MG63 (cell line): ENCODE measurements at regions not wholly inside any gene's neighbourhood (a gene's known extent, or its start where the extent isn't known, plus 50 kb on each side); places are given as distances from the start of the nearest gene placed in this dataset.
"Not testable (repeated sequence)": the region's sequence is repeated elsewhere in the genome, so short reads cannot be mapped to it uniquely, and the experiment has no call there.

ENCODE experiments used
- DNase-seq: peaks from one replicate; pipeline ENCODE4 v3.0.0-alpha.2; 2020
- H3K27me3 ChIP-seq: fragments of 250-450 bp; sonication (Bioruptor Pico); 2 replicates; pipeline ENCODE4 v1.5.1; 2020; ENCODE audit warnings: mild to moderate bottlenecking, moderate library complexity
- H3K36me3 ChIP-seq: fragments of 250-450 bp; sonication (Bioruptor Pico); 2 replicates; pipeline ENCODE4 v1.5.1; 2020; ENCODE audit warnings: mild to moderate bottlenecking, moderate library complexity
- H3K4me3 ChIP-seq: fragments of 250-450 bp; sonication (Bioruptor Pico); 2 replicates; pipeline ENCODE4 v1.5.1; 2020; ENCODE audit warnings: mild to moderate bottlenecking, moderate library complexity
- H3K9me3 ChIP-seq: fragments of 250-450 bp; sonication (Bioruptor Pico); 2 replicates; pipeline ENCODE4 v1.5.1; 2020; ENCODE audit warnings: mild to moderate bottlenecking, moderate library complexity

DNA sequence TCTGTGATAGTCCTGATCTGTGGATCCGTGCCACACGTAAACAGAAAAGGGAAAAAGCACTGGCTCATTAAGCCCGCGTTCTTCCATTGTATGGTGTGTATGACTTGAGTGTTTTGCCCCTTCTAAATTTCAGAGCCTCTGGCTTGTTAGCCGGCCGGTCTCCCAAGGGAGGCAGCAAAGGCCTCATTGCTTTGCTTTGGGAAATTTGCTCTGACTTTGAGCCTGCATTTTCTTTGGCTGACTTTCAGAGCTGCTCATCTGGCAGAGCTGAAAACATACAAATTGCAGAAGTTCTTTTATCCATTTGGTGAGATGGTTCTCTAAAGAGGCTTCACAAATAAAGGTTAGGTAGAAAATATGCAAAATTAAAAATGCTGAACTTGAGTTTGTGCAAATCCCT, 123.0 kb downstream of the UTRN start:
- no peak for DNase-seq
- H3K27me3 ChIP-seq: no peaks in the 10 kb centered on the region
- no peak overlapping the region for H3K4me3 ChIP-seq
- H3K36me3 ChIP-seq: no peaks in the 10 kb centered on the region
- no peaks in the 10 kb centered on the region for H3K9me3 ChIP-seq

DNA sequence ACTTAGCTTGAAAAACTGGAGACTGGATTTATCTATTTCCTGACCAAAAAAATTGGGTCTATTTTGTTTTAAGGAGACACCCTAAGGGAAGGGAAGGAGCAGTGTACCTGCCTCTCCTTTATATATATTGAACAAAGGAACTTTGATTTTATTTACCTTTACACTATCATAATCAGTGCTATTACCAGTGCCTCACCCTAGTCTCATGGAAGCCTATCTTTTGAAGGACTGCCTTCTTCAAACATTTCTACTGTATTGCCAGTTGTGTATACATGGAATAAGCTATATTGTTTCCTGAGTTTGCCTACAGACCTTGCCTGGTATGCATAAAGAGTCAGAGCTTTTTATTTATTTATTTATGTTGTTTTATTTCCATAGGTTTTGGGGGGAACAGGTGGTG, 124.9 kb downstream of the UTRN start:
- no peaks in the 10 kb centered on the region for H3K9me3 ChIP-seq
- H3K36me3 ChIP-seq: no peaks in the 10 kb centered on the region
- no peak overlapping the region for H3K4me3 ChIP-seq
- H3K27me3 ChIP-seq: no peaks in the 10 kb centered on the region
- no peak for DNase-seq

DNA sequence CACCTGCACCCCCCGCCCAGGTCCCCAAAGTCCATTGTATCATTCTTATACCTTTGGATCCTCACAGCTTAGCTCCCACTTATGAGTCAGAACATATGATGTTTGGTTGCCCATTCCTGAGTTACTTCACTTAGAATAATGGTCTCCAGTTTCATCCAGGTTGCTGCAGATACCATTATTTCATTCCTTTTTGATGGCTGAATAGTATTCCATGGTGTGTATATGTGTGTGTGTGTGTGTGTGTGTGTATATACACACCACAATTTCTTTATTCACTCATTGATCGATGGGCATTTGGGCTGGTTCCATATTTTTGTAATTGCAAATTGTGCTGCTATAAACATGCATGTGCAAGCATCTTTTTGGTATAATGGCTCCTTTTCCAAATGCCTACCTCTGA, 125.4 kb downstream of the UTRN start:
- H3K9me3 ChIP-seq, H3K27me3 ChIP-seq, DNase-seq, H3K36me3 ChIP-seq, H3K4me3 ChIP-seq: not testable (repeated sequence)

DNA sequence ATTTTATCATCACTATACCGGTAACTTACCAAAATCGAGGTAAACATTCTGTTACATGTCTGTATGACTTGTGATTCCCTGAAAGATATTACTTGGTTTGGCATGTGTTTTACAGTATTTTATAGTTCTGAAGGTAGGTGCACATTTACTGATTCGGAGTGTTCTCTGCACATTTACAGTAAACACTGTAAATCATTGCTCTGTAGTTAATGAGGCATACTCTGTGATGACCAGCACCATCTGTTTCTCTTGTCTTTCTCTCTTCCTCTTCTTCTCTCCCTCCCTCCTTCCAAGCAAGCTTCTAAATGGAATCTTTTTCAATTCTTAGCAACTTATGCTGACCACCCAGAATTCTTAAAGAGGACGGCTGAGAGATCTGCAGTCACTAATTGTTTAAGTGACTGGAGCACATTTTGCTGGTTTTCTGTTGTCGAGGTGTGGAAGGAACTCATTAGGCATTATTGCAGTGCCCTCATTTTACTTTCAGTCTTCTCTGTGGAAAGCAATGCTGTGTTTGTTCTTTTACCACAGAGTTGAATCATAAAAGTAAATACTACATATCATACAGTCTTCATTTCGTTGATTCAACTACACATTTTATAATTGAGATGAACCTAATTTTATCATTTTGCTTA, 126.5 kb downstream of the UTRN start:
- DNase-seq: no peak
- H3K4me3 ChIP-seq: no peak overlapping the region
- no peaks in the 10 kb centered on the region for H3K36me3 ChIP-seq
- H3K9me3 ChIP-seq: no peaks in the 10 kb centered on the region
- no peaks in the 10 kb centered on the region for H3K27me3 ChIP-seq

DNA sequence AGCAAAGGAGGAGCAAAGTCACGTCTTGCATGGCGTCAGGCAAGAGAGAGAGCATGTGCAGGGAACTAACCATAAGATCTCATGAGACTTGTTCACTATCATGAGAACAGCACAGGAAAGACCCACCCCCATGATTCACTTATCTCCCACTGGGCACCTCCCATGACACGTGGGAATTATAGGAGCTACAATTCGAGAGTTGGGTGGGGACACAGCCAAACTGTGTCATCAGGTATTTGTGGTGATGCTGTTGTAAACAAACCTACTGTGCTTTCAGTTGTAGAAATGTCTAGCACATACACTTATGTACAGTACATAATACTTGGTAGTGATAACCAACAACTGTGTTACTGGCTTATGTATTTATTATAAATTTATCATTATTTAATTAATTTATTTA, 128.3 kb downstream of the UTRN start:
- Histone ChIP-seq H3K36me3 (no peaks in the 10 kb centered on the region), H3K4me3 (no peak overlapping the region), H3K27me3 (no peaks in the 10 kb centered on the region), H3K9me3 (no peaks in the 10 kb centered on the region)
- peak; percentile 43 for DNase-seq

DNA sequence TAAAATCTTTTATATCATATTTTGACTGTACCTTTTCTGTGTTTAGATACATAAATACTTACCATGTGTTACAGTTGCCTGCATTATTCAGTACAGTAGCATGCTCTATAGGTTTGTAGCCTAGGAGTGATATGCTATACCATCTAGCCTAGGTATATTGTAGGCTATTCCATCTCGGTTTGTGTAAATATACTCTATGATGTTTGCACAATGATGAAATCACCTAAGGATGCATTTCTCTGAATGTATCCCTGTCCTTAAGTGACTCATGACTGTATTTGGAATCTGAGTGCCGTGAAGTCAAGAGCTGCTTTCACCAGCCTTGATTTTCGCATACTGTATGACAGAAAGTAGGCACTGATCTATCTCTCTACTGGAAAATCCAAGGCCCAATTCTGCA, 129.9 kb downstream of the UTRN start:
- Histone ChIP-seq H3K4me3 (no peak overlapping the region), H3K27me3 (no peaks in the 10 kb centered on the region), H3K36me3 (no peaks in the 10 kb centered on the region), H3K9me3 (no peaks in the 10 kb centered on the region)
- DNase-seq: no peak

DNA sequence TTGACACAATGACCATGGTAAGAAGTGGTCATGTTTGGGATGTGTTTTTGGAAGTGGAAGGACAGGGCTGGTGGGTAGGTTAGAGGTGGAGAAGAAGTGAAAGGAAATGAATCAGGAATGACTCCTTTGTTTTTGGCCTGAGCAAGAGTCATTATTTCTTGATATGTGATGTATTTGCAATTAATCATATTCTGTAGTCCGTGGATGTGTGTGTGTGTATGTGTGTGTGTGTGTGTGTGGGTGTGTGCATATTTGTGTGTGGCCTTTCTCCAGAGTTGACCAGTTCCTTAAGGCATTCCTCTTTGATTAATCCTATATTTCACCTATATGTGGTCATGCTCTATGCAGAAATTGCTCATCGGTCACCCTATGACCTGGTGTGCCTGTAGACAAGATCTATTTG, 130.7 kb downstream of the UTRN start:
- DNase-seq: peak; percentile 56
- H3K27me3 ChIP-seq: no peaks in the 10 kb centered on the region
- H3K9me3 ChIP-seq: no peaks in the 10 kb centered on the region
- no peak overlapping the region for H3K4me3 ChIP-seq
- no peaks in the 10 kb centered on the region for H3K36me3 ChIP-seq

DNA sequence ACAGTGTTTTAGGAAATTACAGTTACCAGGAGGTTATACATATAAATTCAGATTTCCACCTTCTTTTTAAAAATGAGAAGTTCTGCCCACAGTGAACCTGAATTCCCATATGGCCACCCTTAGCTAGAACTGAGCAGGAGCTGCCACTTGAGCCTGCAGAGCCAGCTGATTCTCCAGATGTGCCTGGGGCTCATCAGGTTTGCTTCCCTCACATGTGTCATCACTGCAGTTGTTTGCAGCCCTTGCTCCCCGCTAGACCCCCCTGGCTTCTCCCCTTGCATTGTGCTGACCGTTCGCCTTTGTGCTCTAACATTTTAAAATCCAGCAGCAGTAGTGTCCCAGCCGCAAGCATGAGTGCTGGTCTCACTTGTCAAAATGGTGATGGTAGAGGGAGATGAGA, 131.1 kb downstream of the UTRN start:
- no peak overlapping the region for H3K4me3 ChIP-seq
- no peaks in the 10 kb centered on the region for H3K27me3 ChIP-seq
- no peaks in the 10 kb centered on the region for H3K36me3 ChIP-seq
- H3K9me3 ChIP-seq: no peaks in the 10 kb centered on the region
- no peak for DNase-seq

DNA sequence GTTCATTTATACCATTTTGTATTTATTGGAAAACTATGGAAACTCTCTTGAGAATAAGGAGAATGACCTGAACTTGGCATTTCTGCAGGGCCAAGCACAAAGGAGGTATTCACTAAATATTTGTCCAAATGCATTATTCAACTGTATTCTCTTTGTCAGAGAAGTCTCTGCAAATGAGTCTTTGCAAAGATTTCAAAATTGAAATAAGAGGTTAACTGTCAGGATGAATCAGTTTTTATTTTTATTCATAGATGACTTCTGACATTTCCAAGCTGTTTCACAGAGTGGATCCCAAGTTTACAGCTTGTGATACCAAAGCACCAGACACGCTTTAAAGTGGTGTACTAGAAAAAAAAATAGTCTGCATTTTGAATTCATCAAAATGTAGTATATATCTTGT, 131.6 kb downstream of the UTRN start:
- DNase-seq: no peak
- Histone ChIP-seq H3K9me3 (no peaks in the 10 kb centered on the region), H3K36me3 (no peaks in the 10 kb centered on the region), H3K27me3 (no peaks in the 10 kb centered on the region), H3K4me3 (no peak overlapping the region)

DNA sequence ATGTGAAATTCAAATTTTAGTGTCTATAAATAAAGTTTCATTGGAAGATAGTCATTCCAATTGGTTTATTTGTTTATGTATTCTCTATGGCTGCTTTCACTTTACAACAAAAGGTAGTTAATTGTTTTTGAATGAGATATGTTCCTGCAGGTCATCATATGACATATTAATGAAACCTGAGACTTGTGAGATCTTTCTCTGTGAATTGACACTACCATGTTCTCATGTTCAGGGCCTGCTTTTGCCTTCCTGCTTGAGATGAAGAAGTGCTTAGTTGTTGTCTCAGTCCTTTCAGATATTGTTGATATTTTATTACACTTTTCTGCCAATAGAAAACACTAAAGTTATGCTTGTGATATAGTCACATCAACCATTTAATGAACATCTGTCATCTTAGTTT, 132.5 kb downstream of the UTRN start:
- Histone ChIP-seq H3K36me3 (no peaks in the 10 kb centered on the region), H3K27me3 (no peaks in the 10 kb centered on the region), H3K9me3 (no peaks in the 10 kb centered on the region), H3K4me3 (no peak overlapping the region)
- no peak for DNase-seq

DNA sequence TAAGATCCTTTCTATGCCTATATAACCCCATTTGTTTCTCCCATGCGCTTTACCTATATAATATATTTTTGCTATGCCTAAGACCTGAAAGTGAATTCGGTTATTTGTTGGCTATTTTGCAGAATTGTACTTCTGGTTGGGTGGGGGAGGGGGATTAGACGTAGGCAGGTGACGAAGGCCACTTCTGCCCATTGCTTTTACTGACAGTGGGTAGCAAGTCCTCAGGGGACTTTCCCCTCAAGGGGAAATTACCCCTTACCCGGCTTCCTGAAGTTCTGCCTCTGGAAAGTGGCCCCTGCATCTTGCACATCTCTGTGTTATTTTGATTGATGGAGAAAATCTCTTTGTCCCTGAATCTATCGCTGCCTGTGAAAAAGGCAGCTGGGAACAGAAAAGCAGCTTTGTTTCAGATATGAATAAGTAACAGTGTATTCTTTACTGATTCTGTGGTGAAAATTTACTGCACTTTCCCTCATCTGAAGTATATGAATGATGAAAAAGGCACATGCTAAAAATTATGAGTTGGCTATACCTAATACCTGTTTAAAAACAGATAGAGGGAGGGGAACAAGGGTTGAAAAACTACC, 133.9 kb downstream of the UTRN start:
- H3K9me3 ChIP-seq: no peaks in the 10 kb centered on the region
- no peak for DNase-seq
- no peaks in the 10 kb centered on the region for H3K36me3 ChIP-seq
- H3K4me3 ChIP-seq: no peak overlapping the region
- H3K27me3 ChIP-seq: no peaks in the 10 kb centered on the region

DNA sequence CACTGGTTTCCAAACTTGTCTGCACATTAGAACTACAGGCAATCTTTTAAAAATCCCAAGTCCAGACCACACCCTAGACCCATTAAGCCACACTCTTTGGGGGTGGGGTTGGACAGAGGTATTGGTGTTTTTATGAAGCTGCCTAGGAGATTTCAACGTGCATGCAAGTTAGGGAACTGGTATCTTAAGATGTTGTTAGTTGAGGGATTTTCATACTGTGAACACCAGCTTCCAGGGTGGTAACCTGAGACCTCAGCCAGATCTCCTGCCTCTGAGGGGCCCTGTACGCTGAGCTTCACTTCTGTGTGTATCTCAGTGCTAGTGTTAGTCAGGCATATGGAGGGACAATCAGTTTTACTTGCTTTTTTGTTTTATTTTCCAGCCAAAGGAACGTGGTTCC, 138.0 kb downstream of the UTRN start:
- no peaks in the 10 kb centered on the region for H3K9me3 ChIP-seq
- no peak overlapping the region for H3K4me3 ChIP-seq
- DNase-seq: no peak
- H3K27me3 ChIP-seq: no peaks in the 10 kb centered on the region
- no peaks in the 10 kb centered on the region for H3K36me3 ChIP-seq

DNA sequence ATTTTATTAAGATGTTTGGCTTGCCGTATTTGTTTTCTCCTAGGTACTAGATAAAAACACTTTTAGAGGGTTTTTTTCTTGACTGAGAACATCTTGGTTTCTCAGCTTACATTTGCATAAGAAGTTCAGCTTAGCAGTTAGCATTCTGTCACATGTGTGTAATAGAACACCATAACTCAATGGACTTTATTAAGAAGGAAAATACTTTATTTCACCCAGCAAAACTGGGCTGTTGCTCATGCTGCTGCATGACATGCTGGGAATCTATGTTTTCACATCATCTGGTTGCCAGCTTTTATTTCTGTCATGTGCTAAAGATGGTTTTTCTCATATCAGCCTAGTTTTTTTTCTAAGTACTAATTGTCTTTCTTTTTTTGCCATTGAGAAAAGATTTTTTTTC, 144.6 kb downstream of the UTRN start:
- H3K4me3 ChIP-seq: no peak overlapping the region
- no peaks in the 10 kb centered on the region for H3K27me3 ChIP-seq
- DNase-seq: no peak
- H3K9me3 ChIP-seq: no peaks in the 10 kb centered on the region
- no peaks in the 10 kb centered on the region; the same call in 1 of the 2 replicates for H3K36me3 ChIP-seq

DNA sequence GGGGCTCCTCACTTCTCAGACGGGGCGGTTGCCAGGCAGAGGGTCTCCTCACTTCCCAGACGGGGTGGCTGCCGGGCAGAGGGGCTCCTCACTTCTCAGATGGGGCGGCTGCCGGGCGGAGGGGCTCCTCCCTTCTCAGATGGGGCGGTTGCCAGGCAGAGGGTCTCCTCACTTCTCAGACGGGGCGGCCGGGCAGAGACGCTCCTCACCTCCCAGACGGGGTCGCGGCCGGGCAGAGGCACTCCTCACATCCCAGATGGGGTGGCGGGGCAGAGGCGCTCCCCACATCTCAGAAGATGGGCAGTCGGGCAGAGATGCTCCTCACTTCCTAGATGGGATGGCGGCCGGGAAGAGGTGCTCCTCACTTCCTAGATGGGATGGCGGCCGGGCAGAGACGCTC, 148.3 kb downstream of the UTRN start:
- not testable (repeated sequence) for H3K27me3 ChIP-seq, H3K36me3 ChIP-seq, DNase-seq, H3K4me3 ChIP-seq, H3K9me3 ChIP-seq

DNA sequence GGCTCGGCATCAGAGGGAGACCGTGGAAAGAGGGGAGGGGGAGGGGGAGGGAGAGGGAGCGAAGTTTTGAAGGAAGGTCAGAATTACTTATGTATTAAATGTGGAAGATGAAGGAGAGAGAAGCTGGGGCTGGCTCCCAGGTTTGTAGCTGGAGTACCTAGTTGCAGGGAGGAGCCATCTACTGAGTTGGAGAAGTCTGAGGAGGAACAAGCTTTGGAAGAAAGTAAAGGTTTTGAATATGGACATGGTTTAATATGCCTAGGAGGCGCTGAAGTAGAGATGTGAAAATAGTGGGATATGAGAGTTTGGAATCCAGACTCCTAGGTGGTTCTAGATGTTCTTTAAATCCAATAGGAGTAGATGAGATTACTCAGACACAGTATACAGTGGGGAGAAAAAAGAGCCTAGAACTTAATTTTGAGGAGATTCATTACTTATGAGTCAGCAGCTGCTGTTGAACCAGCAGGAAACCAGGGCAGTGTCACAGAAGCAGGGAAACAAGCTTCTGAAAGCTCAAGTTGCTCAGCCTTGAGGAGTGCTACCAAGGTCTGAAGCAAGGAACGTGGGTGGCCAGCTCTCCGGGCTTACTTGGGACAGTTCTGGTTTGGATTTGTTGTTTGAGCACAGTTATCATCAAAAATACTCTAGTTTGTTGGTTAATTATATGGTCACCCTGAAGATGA, 149.3 kb downstream of the UTRN start:
- no peak overlapping the region for H3K4me3 ChIP-seq
- peaks cover 8% of the 10 kb centered on the region; the same call in 1 of the 2 replicates for H3K36me3 ChIP-seq
- no peaks in the 10 kb centered on the region for H3K27me3 ChIP-seq

DNA sequence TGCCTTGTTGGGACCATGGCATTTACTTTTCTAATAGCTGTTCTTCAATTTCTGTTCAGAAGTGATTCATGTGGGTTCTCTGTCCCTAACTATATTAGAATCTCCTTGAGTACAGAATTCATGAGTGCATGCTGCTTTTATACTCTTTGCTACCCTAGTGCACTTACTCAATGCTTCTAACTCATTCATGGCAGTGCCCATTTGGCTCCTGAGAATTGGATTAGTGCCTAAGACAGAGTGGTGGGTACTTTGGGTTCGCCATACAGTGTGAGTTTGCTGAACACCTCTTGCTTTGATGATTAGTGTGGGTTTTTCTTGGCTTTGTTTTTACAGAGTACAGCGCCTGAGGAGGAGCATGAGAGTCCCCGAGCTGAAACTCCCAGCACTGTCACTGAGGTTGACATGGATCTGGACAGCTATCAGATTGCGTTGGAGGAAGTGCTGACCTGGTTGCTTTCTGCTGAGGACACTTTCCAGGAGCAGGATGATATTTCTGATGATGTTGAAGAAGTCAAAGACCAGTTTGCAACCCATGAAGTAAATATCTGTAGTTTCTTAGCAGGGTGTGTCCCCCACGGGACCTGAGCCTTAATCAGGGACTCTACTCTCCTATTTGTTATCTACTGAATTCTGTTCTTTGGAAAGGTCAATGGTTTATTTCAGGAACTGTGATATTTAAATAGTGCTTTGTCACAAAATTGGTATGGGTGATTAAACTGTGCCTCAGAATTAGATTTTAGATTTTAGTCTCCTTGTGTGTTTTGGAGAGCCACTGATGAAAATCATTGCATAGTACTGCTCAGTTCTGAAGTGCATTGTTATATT, 150.7 kb downstream of the UTRN start:
- Histone ChIP-seq H3K9me3 (no peaks in the 10 kb centered on the region), H3K4me3 (no peak overlapping the region), H3K36me3 (peaks cover 16% of the 10 kb centered on the region), H3K27me3 (no peaks in the 10 kb centered on the region)
- no peak for DNase-seq

More for the DNA sequence above, 149.3 kb downstream of the UTRN start:
- H3K9me3 ChIP-seq: no peaks in the 10 kb centered on the region
- peak; percentile 22 for DNase-seq

DNA sequence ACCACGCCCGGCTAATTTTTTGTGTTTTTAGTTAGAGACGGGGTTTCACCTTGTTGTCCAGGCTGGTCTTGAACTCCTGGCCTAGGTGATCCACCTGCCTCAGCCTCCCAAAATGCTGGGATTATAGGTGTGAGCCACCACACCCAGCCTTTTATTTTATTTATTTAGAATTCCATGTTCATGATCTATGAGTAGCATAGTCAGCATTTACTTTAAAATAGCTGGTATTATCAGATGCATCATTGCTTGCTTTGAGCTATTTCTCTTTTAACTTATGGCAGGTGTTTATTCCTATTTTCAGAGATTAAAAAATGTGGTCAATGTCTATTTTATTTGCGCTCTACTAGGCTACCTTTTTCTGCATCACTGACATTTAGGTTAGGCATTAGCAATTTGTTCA, 152.0 kb downstream of the UTRN start:
- Histone ChIP-seq H3K4me3 (no peak overlapping the region), H3K9me3 (peaks cover 10% of the 10 kb centered on the region), H3K36me3 (peaks cover 27% of the 10 kb centered on the region), H3K27me3 (no peaks in the 10 kb centered on the region)
- DNase-seq: no peak
